Nephron (organoid): ENCODE measurements at regions not wholly inside any gene's neighbourhood (a gene's known extent, or its start where the extent isn't known, plus 50 kb on each side); places are given as distances from the start of the nearest gene placed in this dataset.
"Not testable (repeated sequence)": the region's sequence is repeated elsewhere in the genome, so short reads cannot be mapped to it uniquely, and the experiment has no call there.

ENCODE experiments used
- H3K27ac Mint-ChIP-seq, 3 experiments: 2 replicates each; pipeline ENCODE4 v1.8.0; 2020; ENCODE audit warnings: mixed read lengths in 3 of 3, mild to moderate bottlenecking in 2 of 3, moderate library complexity in 1 of 3
- H3K27me3 Mint-ChIP-seq: 2 replicates; pipeline ENCODE4 v1.8.0; 2021; ENCODE audit warnings: low read depth, mild to moderate bottlenecking, moderate library complexity, mixed read lengths
- H3K36me3 Mint-ChIP-seq: 2 replicates; pipeline ENCODE4 v1.8.0; 2020; ENCODE audit warnings: low read depth, mixed read lengths
- H3K4me1 Mint-ChIP-seq: 2 replicates; pipeline ENCODE4 v1.8.0; 2020; ENCODE audit warnings: mixed read lengths
- H3K4me3 Mint-ChIP-seq, 3 experiments: 2 replicates each; pipeline ENCODE4 v1.8.0; 2020; ENCODE audit warnings: mild to moderate bottlenecking in 3 of 3, mixed read lengths in 3 of 3, moderate library complexity in 2 of 3
- H3K9me3 Mint-ChIP-seq: 2 replicates; pipeline ENCODE4 v1.8.0; 2020; ENCODE audit warnings: mixed read lengths

DNA sequence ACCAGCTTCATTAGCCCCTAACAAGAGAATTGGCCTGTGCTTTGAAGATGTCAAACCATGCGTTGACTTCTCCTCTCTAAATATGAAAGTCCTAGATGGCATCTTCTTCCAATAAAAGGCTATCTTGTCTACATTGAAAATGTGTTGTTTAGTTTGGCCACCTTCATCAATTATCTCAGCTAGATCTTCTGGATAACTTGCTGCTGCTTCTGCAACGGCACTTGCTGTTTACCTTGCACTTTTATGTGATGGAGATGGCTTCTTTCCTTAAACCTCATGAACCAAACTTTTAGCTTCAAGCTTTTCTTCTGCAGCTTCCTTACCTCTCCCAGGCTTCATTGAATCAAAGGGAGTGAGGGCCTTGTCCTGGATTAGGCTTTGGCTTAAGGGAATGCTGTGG, 58.6 kb upstream of the CSNK1E start:
- not testable (repeated sequence) for H3K4me3 Mint-ChIP-seq, H3K27ac Mint-ChIP-seq, H3K27me3 Mint-ChIP-seq
- Mint-ChIP-seq H3K36me3 (peaks cover 78% of the 10 kb centered on the region), H3K9me3 (peaks cover 21% of the 10 kb centered on the region), H3K4me1 (peaks cover 16% of the 10 kb centered on the region)

DNA sequence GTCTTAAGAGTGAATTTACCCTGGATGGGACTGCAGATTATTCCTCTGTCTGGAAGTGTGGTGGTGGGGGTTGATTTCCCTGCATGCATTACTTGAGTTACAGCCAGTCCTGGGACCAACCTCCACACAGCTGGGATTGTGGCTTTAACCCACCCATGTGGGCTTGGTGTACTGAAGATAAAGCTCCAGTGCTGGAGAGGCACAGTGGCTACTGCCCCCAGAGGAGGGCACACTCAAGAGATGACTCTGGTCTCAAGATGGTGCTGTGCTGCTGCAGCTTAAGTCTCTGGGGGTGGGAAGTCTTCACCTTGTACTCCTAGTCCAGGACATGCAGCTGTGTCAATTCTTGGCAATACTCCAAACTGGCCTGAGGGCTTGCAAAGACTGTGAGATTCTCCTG, 57.8 kb upstream of the CSNK1E start:
- H3K4me3 Mint-ChIP-seq, H3K27ac Mint-ChIP-seq, H3K27me3 Mint-ChIP-seq: not testable (repeated sequence)
- Mint-ChIP-seq H3K9me3 (peaks cover 21% of the 10 kb centered on the region), H3K36me3 (peaks cover 75% of the 10 kb centered on the region), H3K4me1 (peaks cover 16% of the 10 kb centered on the region)

DNA sequence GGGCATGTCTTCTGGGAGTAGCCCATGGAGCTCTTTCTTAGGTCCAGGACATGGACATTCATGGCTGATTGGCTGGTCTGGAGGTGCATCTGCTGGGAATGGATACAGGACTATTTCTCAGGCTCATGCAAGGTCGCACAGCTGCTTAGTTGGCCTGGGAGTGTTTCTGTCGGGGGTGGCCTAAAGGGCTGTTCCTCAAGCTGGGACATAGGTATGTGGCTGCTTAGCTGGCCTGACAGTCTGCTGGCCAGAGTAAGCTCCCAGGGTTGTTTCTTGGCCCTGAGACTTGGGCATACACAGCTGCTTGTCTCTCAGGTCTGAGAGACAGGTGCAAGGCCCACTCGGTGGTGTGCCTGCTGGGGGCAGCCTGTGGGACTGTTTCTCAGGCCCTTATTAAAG, 57.2 kb upstream of the CSNK1E start:
- not testable (repeated sequence) for H3K4me3 Mint-ChIP-seq, H3K27me3 Mint-ChIP-seq, H3K27ac Mint-ChIP-seq
- peaks cover 69% of the 10 kb centered on the region for H3K36me3 Mint-ChIP-seq
- H3K9me3 Mint-ChIP-seq = peaks cover 21% of the 10 kb centered on the region
- H3K4me1 Mint-ChIP-seq = peaks cover 16% of the 10 kb centered on the region

DNA sequence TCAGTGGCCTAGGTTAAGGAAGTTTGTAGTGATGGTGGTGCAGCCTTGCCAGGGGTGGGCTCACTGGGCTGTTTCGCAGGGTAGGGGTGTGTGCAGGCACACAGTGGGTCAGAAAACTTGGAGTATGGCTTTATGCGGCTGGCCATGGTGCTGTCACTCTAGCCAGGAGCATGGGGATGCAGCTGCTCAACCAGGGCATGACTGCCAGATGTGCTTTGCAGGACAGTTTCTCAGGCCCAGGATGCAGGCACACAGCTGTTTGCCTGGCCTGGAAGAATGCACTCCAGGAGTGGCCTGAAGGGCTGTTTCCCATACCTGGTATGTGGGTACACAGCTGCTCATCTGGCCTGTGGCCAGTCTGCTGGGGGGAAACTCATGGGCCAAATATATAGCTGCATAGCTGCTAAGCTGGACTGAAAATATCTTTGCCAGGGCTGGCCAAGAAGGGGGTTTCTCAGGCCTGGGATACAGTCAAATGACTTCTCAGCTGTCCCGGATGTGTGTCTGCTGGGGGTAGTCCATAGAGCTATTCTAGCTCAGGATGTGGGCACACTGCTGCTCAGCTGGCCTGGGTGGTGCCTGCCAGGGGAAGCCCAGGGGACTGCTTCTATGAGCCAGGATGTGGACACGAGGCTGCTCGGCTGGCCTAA, 56.7 kb upstream of the CSNK1E start:
- not testable (repeated sequence) for H3K27me3 Mint-ChIP-seq, H3K4me3 Mint-ChIP-seq, H3K27ac Mint-ChIP-seq
- Mint-ChIP-seq H3K36me3 (peaks cover 69% of the 10 kb centered on the region), H3K9me3 (peaks cover 21% of the 10 kb centered on the region), H3K4me1 (peaks cover 16% of the 10 kb centered on the region)

DNA sequence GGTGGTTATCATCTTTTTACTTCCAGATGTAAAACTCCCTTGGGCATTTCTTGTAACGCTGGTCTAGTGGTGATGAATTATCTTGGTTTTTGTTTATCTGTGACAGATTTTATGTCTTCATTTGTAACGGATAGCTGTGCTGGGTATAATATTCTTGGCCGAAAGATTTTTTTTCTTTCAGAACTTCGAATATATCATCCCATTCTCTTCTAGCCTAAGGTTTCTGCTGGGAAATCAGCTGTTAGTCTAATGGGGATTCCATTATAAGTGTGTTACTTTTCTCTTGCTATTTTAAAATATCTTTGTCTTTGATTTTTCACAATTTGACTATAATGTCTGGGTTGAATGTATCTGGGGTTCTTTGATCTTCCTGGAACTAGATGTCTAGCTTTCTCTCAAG, 55.4 kb upstream of the CSNK1E start:
- H3K9me3 Mint-ChIP-seq = peaks cover 21% of the 10 kb centered on the region
- H3K27me3 Mint-ChIP-seq, H3K4me3 Mint-ChIP-seq, H3K27ac Mint-ChIP-seq: not testable (repeated sequence)
- peaks cover 16% of the 10 kb centered on the region for H3K4me1 Mint-ChIP-seq
- peaks cover 60% of the 10 kb centered on the region for H3K36me3 Mint-ChIP-seq

DNA sequence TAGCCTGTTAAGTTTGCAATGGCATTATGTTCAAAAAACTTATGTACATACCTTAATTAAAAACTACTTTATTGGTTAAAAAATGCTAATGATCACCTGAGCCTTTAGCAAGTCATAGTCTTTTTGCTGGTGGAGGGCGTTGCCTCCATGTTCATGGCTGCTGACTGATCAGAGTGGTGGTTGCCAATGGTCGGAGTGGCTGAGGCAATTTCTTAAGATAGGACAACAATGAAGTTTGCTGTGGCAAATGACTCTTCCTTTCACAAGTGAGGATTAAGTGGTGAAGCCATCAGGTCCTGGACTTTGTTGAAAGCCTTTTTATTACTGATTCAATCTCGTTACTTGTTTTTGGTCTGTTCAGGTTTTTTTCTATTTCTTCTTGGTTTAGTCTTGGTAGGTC, 53.3 kb upstream of the CSNK1E start:
- Mint-ChIP-seq H3K9me3 (peaks cover 21% of the 10 kb centered on the region), H3K4me1 (peaks cover 11% of the 10 kb centered on the region), H3K36me3 (peaks cover 57% of the 10 kb centered on the region)
- not testable (repeated sequence) for H3K4me3 Mint-ChIP-seq, H3K27ac Mint-ChIP-seq, H3K27me3 Mint-ChIP-seq

DNA sequence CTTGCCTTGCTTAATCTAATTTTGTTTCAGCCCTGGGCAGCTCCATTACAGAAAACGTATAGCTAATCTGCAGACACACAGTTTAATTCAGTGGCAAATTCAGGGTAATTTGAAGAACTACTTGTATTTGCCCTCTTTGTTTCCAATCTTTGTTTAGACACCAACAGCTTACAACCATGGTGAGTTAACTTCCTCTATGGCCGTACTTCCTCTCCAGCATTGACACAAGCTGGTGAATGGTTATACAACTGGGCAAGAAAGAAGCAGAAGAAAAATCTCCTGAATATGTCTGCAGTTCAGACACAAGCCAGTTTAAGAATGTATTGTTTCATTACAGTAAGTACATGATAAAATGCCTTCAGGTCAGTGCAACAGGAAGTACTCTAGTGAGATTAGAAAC, 51.9 kb upstream of the CSNK1E start:
- not testable (repeated sequence) for H3K27me3 Mint-ChIP-seq, H3K4me3 Mint-ChIP-seq, H3K27ac Mint-ChIP-seq, H3K4me1 Mint-ChIP-seq
- peaks cover 58% of the 10 kb centered on the region for H3K36me3 Mint-ChIP-seq
- peaks cover 17% of the 10 kb centered on the region for H3K9me3 Mint-ChIP-seq
